HG03175 (cell line): ENCODE measurements at regions not wholly inside any gene's neighbourhood (a gene's known extent, or its start where the extent isn't known, plus 50 kb on each side); places are given as distances from the start of the nearest gene placed in this dataset.

Experiments used
- ATAC-seq: cut with Tn5 transposase; IDR thresholded peaks from one replicate; pipeline ENCODE4 v1.9.1; 2021; ENCODE audit warnings: mild to moderate bottlenecking, moderate library complexity; ENCODE audit not compliant: unreplicated experiment

GRCh38 chr11:22497474-22497873 is 128.1 kb downstream of the FANCF start:
- no peak for ATAC-seq

DNA sequence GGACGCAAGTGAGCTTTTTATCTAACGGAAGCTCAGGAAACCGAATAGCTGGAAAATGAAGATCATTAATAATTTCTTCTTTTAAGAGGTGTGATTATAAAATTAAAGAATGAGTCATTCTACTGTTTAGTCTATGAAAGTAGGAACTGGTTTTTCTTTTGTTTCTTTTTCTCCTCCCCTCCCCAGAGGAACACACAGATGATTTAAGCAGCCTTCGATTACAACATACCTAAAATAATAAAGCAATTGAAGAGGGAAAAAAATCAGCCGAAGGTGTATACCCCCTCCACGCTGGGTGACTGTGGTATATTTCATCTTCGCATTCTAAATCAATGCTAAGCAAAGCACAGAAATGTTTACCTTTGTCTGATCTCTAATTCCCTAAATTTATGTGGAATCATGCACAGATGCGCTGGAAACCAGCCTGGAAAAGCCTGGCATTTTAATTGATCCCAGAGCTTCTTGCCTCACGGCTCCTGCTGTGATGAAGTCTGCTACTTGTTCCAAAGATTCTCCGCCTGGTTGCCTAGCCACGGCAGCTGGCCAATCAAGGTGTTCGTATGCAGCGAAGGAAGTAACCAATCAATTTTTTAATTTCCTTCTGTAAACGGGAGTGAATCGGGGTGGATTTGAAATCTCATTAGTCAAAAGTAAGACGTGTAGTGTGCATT is 133.9 kb downstream of the FANCF start:
- no peak for ATAC-seq

GRCh38 chr11:22479971-22480720 is 142.0 kb downstream of the SLC17A6 start:
- no peak for ATAC-seq

DNA sequence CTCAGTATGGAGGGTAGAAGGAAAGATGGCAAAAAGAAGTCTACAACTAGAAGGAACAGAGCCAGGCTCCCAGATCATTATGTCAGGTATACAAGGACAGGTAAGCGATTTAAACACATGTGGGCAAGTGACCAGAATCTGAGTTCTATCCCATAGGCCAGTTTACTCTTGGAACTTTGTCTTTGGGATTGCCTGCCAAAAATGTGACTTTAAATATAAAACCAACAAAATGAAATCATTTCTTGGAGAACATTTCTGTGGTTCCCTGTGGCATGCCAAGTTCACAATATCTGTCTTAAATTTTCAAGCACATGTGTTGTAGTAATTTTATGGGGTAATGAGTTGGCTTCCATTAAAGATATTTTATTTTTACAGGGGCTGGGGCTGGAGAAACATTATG is 141.0 kb downstream of the SLC17A6 start:
- ATAC-seq, result no peak

- no peak for ATAC-seq
Measured at GRCh38 chr11:22478169-22478568, 140.0 kb downstream of the SLC17A6 start.

GRCh38 chr11:22477312-22477711 is 139.1 kb downstream of the SLC17A6 start:
- ATAC-seq, result no peak

GRCh38 chr11:22476589-22476988 is 138.4 kb downstream of the SLC17A6 start:
- no peak for ATAC-seq

GRCh38 chr11:22474616-22475015 is 136.4 kb downstream of the SLC17A6 start:
- no peak for ATAC-seq

- no peak for ATAC-seq
Measured at GRCh38 chr11:22473586-22473985, 135.4 kb downstream of the SLC17A6 start.

- no peak for ATAC-seq
Measured at GRCh38 chr11:22472306-22472705, 134.1 kb downstream of the SLC17A6 start.

DNA sequence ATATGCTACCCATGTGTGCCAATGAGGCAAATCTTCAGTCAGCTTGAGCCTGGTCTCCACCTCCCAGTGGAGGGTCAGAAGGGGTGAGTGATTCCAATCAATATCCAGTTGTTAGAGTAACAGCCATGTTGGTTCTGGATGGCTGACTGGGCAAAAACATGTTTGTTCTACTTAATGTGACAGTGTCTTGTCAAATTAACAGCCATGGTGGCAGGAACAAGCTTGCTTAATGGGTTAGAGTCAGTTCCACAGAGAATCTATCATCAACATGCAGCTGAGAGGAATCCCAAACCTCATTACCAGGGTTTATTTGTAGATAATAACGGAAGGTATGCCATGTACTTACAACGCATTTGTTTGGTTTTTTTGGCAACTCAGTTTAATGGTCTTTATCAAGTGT is 133.2 kb downstream of the SLC17A6 start:
- no peak for ATAC-seq

DNA sequence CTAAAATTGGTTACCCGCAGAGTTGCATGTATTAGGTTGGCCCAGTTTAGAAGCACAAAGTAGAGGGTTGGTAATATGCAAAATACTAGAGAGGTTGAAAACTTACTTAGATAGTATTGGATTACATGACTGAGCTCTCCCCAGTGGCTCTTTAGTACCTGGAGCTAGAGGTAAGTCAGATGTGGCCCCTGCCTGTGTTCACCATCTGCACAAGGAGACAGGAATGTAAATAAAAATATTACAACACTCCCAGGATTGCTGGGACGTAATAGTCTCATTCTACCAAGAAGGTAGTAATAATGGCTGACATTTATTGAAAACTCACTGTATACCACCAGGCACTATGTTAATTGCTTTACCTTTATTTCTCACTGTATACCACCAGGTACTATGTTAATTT is 129.6 kb downstream of the SLC17A6 start:
- no peak for ATAC-seq

GRCh38 chr11:22467248-22467647 is 129.1 kb downstream of the SLC17A6 start:
- ATAC-seq, result no peak

DNA sequence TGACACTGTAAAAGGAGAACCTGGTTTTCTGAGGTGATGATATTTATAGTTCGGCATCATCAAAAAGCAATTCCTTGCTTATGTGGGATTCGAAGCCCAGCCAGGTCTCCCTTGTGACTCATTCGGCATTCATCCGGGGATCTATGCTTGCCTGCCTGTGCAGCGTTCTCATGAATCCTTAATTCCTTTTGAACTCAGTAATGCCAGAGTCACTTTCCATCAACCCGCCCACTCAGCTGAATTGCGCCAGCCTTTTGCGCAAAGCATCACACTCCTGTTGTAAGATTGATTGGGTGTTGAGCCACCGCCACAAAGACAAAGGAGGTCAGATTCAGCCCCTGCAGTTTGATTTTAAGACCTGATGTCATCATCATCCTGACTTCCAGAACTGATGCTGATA is 128.6 kb downstream of the SLC17A6 start:
- ATAC-seq, result no peak

DNA sequence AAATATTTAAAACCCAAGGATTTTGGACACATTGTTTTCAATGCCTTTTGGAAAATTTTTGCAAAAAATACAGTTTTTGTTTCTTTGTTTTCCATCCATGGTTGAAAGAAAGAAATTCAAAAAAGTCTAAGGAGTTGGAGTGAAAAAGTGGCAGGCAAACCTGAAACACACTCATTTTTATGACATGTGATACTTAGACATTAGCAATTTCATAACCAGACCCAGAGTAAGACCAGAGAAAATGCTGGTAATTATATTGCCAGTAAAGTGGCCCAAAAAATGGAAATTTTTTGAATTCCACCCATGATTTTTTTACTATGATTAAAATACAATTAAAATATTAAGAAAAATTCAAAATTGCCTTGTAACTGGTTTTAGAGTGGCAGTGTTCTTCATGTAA is 128.2 kb downstream of the SLC17A6 start:
- no peak for ATAC-seq

DNA sequence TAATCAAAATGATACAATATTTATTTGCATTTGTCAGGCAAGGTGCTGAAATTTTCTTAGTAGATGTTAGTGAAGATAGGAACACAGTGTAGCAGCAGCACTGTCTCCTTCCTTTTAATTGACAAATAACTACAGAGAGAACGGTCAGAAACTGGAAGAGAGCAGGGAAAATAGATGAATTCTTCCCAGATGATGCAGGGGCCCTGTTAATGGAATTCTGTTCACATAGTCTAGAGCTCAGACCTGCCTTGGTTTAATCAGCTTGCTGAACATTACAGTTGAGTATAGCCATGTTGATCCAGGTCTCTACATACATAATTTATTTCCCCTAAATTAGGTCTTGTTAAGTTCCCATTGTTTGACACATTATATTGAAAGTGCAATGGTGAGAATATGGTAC is 127.4 kb downstream of the SLC17A6 start:
- no peak for ATAC-seq

- no peak for ATAC-seq
Measured at GRCh38 chr11:22461626-22462025, 123.4 kb downstream of the SLC17A6 start.

- no peak for ATAC-seq
Measured at GRCh38 chr11:22460181-22460580, 122.0 kb downstream of the SLC17A6 start.

- no peak for ATAC-seq
Measured at GRCh38 chr11:22459048-22459447, 120.9 kb downstream of the SLC17A6 start.

DNA sequence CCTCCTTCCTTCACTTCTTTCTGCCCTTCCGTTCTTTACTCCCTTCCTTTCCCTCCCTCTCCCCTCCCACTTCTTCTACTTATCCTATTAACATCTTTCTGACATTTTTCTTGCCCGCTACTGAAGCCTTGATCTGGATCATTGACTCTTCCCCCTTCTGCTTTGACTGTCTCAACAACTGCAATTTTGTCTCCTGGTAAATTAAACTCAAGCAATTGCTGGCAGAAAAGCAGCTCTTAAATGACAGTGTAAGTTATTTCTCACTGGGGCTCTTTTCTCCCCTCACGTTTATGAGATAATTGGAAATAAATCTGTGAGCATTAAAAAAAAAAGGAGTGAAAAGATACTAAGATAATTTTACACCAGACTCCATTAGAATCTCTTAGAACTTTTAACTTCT is 120.0 kb downstream of the SLC17A6 start:
- no peak for ATAC-seq

GRCh38 chr11:22456993-22457762 is 119.0 kb downstream of the SLC17A6 start:
- no peak for ATAC-seq
